ENCODE measurements at regions not wholly inside any gene's neighbourhood (a gene's known extent, or its start where the extent isn't known, plus 50 kb on each side); places are given as distances from the start of the nearest gene placed in this dataset.

DNA sequence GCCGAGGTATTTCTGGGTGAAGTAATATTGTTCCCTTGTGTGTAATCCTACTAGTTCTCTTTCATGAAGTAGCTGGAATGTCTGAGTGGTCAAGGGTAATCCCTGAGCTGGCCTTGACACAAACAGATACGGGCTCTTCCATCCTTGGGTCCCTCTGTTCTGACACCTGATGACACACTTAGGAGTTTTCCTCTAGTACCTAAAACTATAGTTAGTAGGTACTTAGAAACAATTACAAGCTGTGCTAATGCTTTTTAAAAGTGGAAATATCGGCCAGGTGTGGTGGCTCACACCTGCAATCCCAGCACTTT lies 59.2 kb upstream of the IL1R1 start:
- DNase-seq: no peak
- TF ChIP-seq, protein P1, sequence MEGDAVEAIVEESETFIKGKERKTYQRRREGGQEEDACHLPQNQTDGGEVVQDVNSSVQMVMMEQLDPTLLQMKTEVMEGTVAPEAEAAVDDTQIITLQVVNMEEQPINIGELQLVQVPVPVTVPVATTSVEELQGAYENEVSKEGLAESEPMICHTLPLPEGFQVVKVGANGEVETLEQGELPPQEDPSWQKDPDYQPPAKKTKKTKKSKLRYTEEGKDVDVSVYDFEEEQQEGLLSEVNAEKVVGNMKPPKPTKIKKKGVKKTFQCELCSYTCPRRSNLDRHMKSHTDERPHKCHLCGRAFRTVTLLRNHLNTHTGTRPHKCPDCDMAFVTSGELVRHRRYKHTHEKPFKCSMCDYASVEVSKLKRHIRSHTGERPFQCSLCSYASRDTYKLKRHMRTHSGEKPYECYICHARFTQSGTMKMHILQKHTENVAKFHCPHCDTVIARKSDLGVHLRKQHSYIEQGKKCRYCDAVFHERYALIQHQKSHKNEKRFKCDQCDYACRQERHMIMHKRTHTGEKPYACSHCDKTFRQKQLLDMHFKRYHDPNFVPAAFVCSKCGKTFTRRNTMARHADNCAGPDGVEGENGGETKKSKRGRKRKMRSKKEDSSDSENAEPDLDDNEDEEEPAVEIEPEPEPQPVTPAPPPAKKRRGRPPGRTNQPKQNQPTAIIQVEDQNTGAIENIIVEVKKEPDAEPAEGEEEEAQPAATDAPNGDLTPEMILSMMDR (IDR thresholded peaks at IDR 0.05; ENCODE audit: low read depth, low read length, missing control alignments): no peak
- in situ Hi-C loops (cut with HindIII; ENCODE audit: low pct_ligation_motif_present, low sequenced_read_pairs): no loop called here
- no peaks in the 10 kb centered on the region for H3K36me3 ChIP-seq (replicated peaks)
- H3K27me3 ChIP-seq (replicated peaks): no peaks in the 10 kb centered on the region
- peak overlapping the region; percentile 83 for H3K27ac ChIP-seq
- H3K4me3 ChIP-seq (ENCODE audit: low read depth, low read length): no peak overlapping the region

DNA sequence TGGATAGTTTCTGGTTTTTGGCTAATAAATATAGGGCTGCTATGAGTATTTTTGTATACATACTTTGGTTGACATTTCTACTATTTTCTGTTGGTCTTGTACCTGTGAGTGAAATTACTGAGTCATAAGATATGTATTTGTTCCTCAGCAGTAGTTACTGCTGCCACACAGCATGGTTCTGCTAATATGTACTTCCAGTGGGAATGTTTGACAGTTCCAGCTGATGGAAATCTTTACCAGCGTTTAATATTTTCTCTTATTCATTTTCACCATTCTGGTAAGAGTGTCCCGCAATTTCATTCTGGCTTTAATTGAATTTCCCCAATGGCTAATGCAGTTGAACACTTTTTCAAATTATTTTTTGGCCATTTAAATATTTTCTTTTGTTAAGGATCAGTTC lies 57.9 kb upstream of the IL1R1 start:
- TF ChIP-seq, protein P1 (IDR thresholded peaks at IDR 0.05; ENCODE audit: low read depth, low read length, missing control alignments): no peak
- no peak overlapping the region for H3K27ac ChIP-seq
- no peak for DNase-seq
- H3K27me3 ChIP-seq (replicated peaks): no peaks in the 10 kb centered on the region
- in situ Hi-C loops (cut with HindIII; ENCODE audit: low pct_ligation_motif_present, low sequenced_read_pairs): no loop called here
- no peak overlapping the region for H3K4me3 ChIP-seq (ENCODE audit: low read depth, low read length)
- H3K36me3 ChIP-seq (replicated peaks): no peaks in the 10 kb centered on the region

DNA sequence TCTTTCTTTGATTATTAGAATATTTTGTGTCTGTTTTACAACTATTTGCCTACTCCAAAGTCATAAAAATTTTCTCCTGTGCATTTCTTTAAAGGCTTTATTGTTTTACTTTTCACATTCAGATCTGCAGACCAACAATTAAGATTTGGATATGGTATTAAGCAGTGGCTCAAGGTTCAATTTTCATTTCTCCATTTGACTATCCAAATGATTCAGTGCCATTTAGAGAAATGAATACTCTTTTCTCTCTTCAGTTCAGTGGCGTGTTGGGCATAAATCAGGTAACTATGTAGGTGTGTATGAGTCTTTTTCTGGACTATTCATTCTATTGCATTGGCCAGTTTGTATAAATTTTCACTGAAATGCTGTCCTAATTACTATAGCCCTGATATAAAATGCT lies 57.3 kb upstream of the IL1R1 start:
- Histone ChIP-seq H3K27ac (no peak overlapping the region), H3K4me3 (ENCODE audit: low read depth, low read length) (no peak overlapping the region), H3K27me3 (replicated peaks) (no peaks in the 10 kb centered on the region), H3K36me3 (replicated peaks) (no peaks in the 10 kb centered on the region)
- no peak for DNase-seq
- TF ChIP-seq, protein P1 (IDR thresholded peaks at IDR 0.05; ENCODE audit: low read depth, low read length, missing control alignments): no peak
- in situ Hi-C loops (cut with HindIII; ENCODE audit: low pct_ligation_motif_present, low sequenced_read_pairs): no loop called here

DNA sequence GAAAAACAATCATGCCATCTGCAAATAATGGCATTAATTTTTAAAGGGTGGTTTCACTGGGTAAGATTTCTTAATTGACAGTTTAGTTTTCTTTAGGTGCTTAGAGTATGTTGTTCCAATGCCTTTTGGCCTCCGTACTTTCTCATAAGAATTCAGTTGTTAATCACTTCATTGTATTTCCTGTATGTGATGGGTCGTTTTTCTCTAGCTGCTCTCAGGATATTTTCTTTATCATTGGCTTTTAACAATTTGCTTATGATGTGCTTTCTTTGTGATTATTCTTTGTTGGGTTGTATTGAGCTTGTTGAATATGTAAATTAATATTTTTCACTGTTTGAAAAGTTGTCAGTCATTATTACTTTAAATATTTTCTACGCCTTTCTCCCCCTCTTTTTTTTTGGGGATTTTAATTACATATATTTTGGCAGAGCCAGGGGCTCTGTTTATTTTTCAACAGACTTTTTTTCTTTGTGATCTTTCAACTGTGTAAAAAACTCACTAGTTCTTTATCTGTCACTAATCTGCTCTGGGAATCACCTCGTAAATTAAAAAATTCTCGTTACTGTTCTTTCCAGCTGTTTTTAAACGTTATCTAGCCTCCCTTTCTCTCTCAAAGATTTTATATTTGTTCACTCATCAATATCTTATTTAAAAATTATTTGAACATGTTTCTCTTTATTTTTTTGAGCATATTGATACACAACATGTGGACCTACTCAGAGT lies 56.2 kb upstream of the IL1R1 start:
- Histone ChIP-seq H3K27me3 (replicated peaks) (no peaks in the 10 kb centered on the region), H3K4me3 (ENCODE audit: low read depth, low read length) (no peak overlapping the region), H3K36me3 (replicated peaks) (no peaks in the 10 kb centered on the region), H3K27ac (no peak overlapping the region)
- in situ Hi-C loops (cut with HindIII; ENCODE audit: low pct_ligation_motif_present, low sequenced_read_pairs): no loop called here
- TF ChIP-seq, protein P1 (IDR thresholded peaks at IDR 0.05; ENCODE audit: low read depth, low read length, missing control alignments): no peak
- no peak for DNase-seq

DNA sequence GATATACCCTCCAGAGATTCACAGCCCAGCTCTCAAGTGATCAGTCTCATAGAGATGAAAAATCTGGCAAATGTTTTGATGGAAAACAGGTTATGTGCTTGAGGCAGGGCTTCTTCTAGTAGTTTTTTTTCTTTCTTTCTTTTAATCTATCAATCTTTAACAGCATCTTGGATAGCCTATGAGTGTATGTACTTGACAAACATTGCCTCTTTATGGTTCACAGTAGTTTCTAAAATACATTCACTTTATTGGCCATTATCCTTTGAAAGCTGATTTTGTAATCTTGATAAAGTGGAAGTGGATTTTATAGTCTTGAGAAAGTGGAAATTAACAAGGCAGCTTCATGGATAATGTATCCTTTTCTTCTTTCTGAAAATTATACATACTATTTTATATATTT lies 51.4 kb upstream of the IL1R1 start:
- Histone ChIP-seq H3K27me3 (replicated peaks) (no peaks in the 10 kb centered on the region), H3K4me3 (ENCODE audit: low read depth, low read length) (no peak overlapping the region), H3K36me3 (replicated peaks) (no peaks in the 10 kb centered on the region), H3K27ac (no peak overlapping the region)
- in situ Hi-C loops (cut with HindIII; ENCODE audit: low pct_ligation_motif_present, low sequenced_read_pairs): no loop called here
- TF ChIP-seq, protein P1 (IDR thresholded peaks at IDR 0.05; ENCODE audit: low read depth, low read length, missing control alignments): no peak
- no peak for DNase-seq

DNA sequence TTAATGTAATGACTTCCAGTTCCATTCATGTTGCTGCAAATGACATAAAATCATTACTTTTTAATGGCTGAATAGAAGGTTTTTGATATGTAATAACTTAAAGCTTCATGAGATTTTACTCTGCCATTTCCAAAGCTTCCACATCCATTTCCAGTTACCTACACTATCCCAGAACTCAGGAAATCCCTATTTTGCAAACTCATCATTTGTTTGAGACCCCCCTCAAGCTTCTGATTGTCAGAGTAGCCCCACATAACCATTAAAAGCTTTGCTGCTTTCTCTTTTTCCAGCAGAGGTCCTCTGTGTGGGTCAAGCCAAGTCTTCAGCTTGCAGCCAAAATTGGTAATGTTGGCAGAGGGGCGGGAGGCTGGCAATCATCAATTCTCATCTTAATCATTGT lies 50.6 kb upstream of the IL1R1 start:
- no peak overlapping the region for H3K27ac ChIP-seq
- DNase-seq: no peak
- TF ChIP-seq, protein P1 (IDR thresholded peaks at IDR 0.05; ENCODE audit: low read depth, low read length, missing control alignments): no peak
- in situ Hi-C loops (cut with HindIII; ENCODE audit: low pct_ligation_motif_present, low sequenced_read_pairs): no loop called here
- H3K27me3 ChIP-seq (replicated peaks): no peaks in the 10 kb centered on the region
- H3K4me3 ChIP-seq (ENCODE audit: low read depth, low read length): no peak overlapping the region
- H3K36me3 ChIP-seq (replicated peaks): no peaks in the 10 kb centered on the region

All from brain microvascular endothelial cell (primary cell).